GM21528 (cell line): ENCODE measurements at regions not wholly inside any gene's neighbourhood (a gene's known extent, or its start where the extent isn't known, plus 50 kb on each side); places are given as distances from the start of the nearest gene placed in this dataset.

Experiments used
- ATAC-seq: cut with Tn5 transposase; IDR thresholded peaks from one replicate; pipeline ENCODE4 v1.9.1; 2021; ENCODE audit warnings: mild to moderate bottlenecking, moderate library complexity; ENCODE audit not compliant: unreplicated experiment, low FRiP score

- ATAC-seq = peak; percentile 89
Measured at GRCh38 chr10:4033341-4033896, 248.4 kb upstream of the KLF6 start.

- no peak for ATAC-seq
Measured at GRCh38 chr10:4029866-4030265, 244.9 kb upstream of the KLF6 start.

- ATAC-seq = no peak
Measured at GRCh38 chr10:4028854-4029583, 244.0 kb upstream of the KLF6 start.

- no peak for ATAC-seq
Measured at GRCh38 chr10:4028027-4028471, 243.0 kb upstream of the KLF6 start.

GRCh38 chr10:4025339-4025738, 240.3 kb upstream of the KLF6 start:
- no peak for ATAC-seq

GRCh38 chr10:4024516-4025245, 239.7 kb upstream of the KLF6 start:
- ATAC-seq = no peak

- ATAC-seq = no peak
Measured at GRCh38 chr10:4024027-4024426, 239.0 kb upstream of the KLF6 start.

- ATAC-seq = no peak
Measured at GRCh38 chr10:4022473-4022872, 237.5 kb upstream of the KLF6 start.

GRCh38 chr10:4020631-4021030, 235.6 kb upstream of the KLF6 start:
- ATAC-seq = no peak

GRCh38 chr10:4018054-4018511, 233.1 kb upstream of the KLF6 start:
- no peak for ATAC-seq

- no peak for ATAC-seq
Measured at GRCh38 chr10:4017336-4017735, 232.3 kb upstream of the KLF6 start.

GRCh38 chr10:4016214-4016740, 231.3 kb upstream of the KLF6 start:
- ATAC-seq = no peak

- no peak for ATAC-seq
Measured at GRCh38 chr10:4013651-4014121, 228.7 kb upstream of the KLF6 start.

- ATAC-seq = no peak
Measured at GRCh38 chr10:4012848-4013247, 227.8 kb upstream of the KLF6 start.

- ATAC-seq = no peak
Measured at GRCh38 chr10:4011136-4011812, 226.3 kb upstream of the KLF6 start.

- no peak for ATAC-seq
Measured at GRCh38 chr10:4008676-4009382, 223.8 kb upstream of the KLF6 start.

GRCh38 chr10:4007771-4008170, 222.8 kb upstream of the KLF6 start:
- ATAC-seq = no peak

- ATAC-seq = no peak
Measured at GRCh38 chr10:4006858-4007257, 221.8 kb upstream of the KLF6 start.

- no peak for ATAC-seq
Measured at GRCh38 chr10:4006051-4006450, 221.0 kb upstream of the KLF6 start.

GRCh38 chr10:4004990-4005389, 220.0 kb upstream of the KLF6 start:
- ATAC-seq = no peak
